Gastrocnemius medialis (tissue), 4 donors: ENCODE measurements at regions not wholly inside any gene's neighbourhood (a gene's known extent, or its start where the extent isn't known, plus 50 kb on each side); places are given as distances from the start of the nearest gene placed in this dataset.

Source experiments
- POLR2A ChIP-seq, 2 donors: fragments of 450-650 bp; IDR thresholded peaks; one replicate each; pipeline ENCODE4 v1.6.1; 2017; ENCODE audit warnings: antibody characterized with exemption in 2 of 2, mild to moderate bottlenecking in 2 of 2, moderate library complexity in 2 of 2
- TF ChIP-seq, protein P1 (sequence below), 5 experiments: fragments of 450-650 bp in 3 of 5; fragments of 200-600 bp in 2 of 5; sonication (generic) in 2 of 5; IDR thresholded peaks in 4 of 5; conservative IDR thresholded peaks in 1 of 5; 1 replicate in 4 of 5; 2 replicates in 1 of 5; pipeline ENCODE4 v1.5.1; 2016 to 2019; ENCODE audit warnings: antibody characterized with exemption in 5 of 5, mild to moderate bottlenecking in 3 of 5, moderate library complexity in 3 of 5

- TF ChIP-seq, protein P1, sequence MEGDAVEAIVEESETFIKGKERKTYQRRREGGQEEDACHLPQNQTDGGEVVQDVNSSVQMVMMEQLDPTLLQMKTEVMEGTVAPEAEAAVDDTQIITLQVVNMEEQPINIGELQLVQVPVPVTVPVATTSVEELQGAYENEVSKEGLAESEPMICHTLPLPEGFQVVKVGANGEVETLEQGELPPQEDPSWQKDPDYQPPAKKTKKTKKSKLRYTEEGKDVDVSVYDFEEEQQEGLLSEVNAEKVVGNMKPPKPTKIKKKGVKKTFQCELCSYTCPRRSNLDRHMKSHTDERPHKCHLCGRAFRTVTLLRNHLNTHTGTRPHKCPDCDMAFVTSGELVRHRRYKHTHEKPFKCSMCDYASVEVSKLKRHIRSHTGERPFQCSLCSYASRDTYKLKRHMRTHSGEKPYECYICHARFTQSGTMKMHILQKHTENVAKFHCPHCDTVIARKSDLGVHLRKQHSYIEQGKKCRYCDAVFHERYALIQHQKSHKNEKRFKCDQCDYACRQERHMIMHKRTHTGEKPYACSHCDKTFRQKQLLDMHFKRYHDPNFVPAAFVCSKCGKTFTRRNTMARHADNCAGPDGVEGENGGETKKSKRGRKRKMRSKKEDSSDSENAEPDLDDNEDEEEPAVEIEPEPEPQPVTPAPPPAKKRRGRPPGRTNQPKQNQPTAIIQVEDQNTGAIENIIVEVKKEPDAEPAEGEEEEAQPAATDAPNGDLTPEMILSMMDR (IDR thresholded peaks at IDR 0.05 in 4 of 5, conservative IDR thresholded peaks at IDR 0.05 in 1 of 5), result no peak
- no peak for TF ChIP-seq POLR2A (IDR thresholded peaks at IDR 0.05)
Observed at GRCh38 chr1:172946814-172947507, 103.8 kb downstream of the TNFSF18 start.
